Loucy (cell line): ENCODE measurements at regions not wholly inside any gene's neighbourhood (a gene's known extent, or its start where the extent isn't known, plus 50 kb on each side); places are given as distances from the start of the nearest gene placed in this dataset.

Experiments used
- H2AFZ ChIP-seq: fragments of 200-600 bp; sonication (generic); 2 replicates; pipeline ENCODE4 v1.6.0; 2016; ENCODE audit warnings: antibody characterized with exemption, mild to moderate bottlenecking, low read length, moderate library complexity
- H3F3A ChIP-seq: fragments of 200-600 bp; 2 replicates; pipeline ENCODE4 v1.6.0; 2016; ENCODE audit warnings: antibody characterized with exemption, low read depth, mild to moderate bottlenecking
- H3K27me3 ChIP-seq: fragments of 200-600 bp; sonication (generic); 2 replicates; pipeline ENCODE4 v1.6.1; 2014; ENCODE audit warnings: low read length, mild to moderate bottlenecking; ENCODE audit not compliant: insufficient read depth, poor library complexity, severe bottlenecking
- H3K36me3 ChIP-seq: fragments of 200-600 bp; sonication (generic); 2 replicates; pipeline ENCODE4 v1.6.1; 2016; ENCODE audit warnings: low read length; ENCODE audit not compliant: insufficient read depth
- H3K4me1 ChIP-seq: fragments of 200-600 bp; sonication (generic); 2 replicates; pipeline ENCODE4 v1.5.1; 2014; ENCODE audit warnings: low read length, mild to moderate bottlenecking; ENCODE audit not compliant: insufficient read depth, poor library complexity, severe bottlenecking
- H3K4me2 ChIP-seq: fragments of 200-600 bp; sonication (generic); 2 replicates; pipeline ENCODE4 v1.6.0; 2014; ENCODE audit warnings: antibody characterized with exemption, low read length, low read depth, mild to moderate bottlenecking; ENCODE audit not compliant: poor library complexity, severe bottlenecking
- H3K4me3 ChIP-seq: fragments of 200-600 bp; sonication (generic); 2 replicates; pipeline ENCODE4 v1.5.1; 2014; ENCODE audit warnings: low read length, mild to moderate bottlenecking, mixed read lengths; ENCODE audit not compliant: poor library complexity, severe bottlenecking
- H3K79me2 ChIP-seq: fragments of 200-600 bp; sonication (generic); 2 replicates; pipeline ENCODE4 v1.6.1; 2014; ENCODE audit warnings: low read length; ENCODE audit not compliant: insufficient read depth
- H3K9ac ChIP-seq: fragments of 200-600 bp; sonication (generic); 2 replicates; pipeline ENCODE4 v1.6.0; 2014; ENCODE audit warnings: mild to moderate bottlenecking, low read depth, low read length, moderate library complexity; ENCODE audit not compliant: poor library complexity, severe bottlenecking
- H3K9me2 ChIP-seq: fragments of 200-600 bp; sonication (generic); replicated peaks from 2 replicates; pipeline ENCODE4 v1.6.1; 2016; ENCODE audit warnings: low read depth, low read length, mixed read lengths
- H3K9me3 ChIP-seq: fragments of 200-600 bp; sonication (generic); 2 replicates; pipeline ENCODE4 v1.6.1; 2014; ENCODE audit warnings: mild to moderate bottlenecking, antibody characterized with exemption, low read length, low read depth; ENCODE audit not compliant: insufficient read depth
- H4K20me1 ChIP-seq: fragments of 200-600 bp; sonication (generic); 2 replicates; pipeline ENCODE4 v1.6.0; 2014; ENCODE audit warnings: antibody characterized with exemption, low read length, mild to moderate bottlenecking; ENCODE audit not compliant: insufficient read depth, poor library complexity, severe bottlenecking
- EZH2phosphoT487 ChIP-seq: fragments of 200-600 bp; IDR thresholded peaks from 2 replicates; pipeline ENCODE4 v1.6.1; 2018; ENCODE audit warnings: antibody characterized with exemption, mild to moderate bottlenecking, moderate library complexity, borderline replicate concordance
- TF ChIP-seq, protein P1 (sequence below): fragments of 200-600 bp; sonication (generic); conservative IDR thresholded peaks from 2 replicates; pipeline ENCODE4 v1.5.1; 2014; ENCODE audit warnings: mild to moderate bottlenecking, antibody characterized with exemption, low read length

- no peak overlapping the region for H3K9ac ChIP-seq
- H3K4me1 ChIP-seq = peaks cover 10% of the 10 kb centered on the region
- H3K79me2 ChIP-seq = no peaks in the 10 kb centered on the region
- no peaks in the 10 kb centered on the region for H3K9me2 ChIP-seq
- no peak overlapping the region for H3K4me2 ChIP-seq
- H3K9me3 ChIP-seq = no peaks in the 10 kb centered on the region
- H4K20me1 ChIP-seq = no peaks in the 10 kb centered on the region
- H3K27me3 ChIP-seq = no peaks in the 10 kb centered on the region
- H2AFZ ChIP-seq = no peak overlapping the region
- H3F3A ChIP-seq = no peaks in the 10 kb centered on the region
- TF ChIP-seq, protein P1, sequence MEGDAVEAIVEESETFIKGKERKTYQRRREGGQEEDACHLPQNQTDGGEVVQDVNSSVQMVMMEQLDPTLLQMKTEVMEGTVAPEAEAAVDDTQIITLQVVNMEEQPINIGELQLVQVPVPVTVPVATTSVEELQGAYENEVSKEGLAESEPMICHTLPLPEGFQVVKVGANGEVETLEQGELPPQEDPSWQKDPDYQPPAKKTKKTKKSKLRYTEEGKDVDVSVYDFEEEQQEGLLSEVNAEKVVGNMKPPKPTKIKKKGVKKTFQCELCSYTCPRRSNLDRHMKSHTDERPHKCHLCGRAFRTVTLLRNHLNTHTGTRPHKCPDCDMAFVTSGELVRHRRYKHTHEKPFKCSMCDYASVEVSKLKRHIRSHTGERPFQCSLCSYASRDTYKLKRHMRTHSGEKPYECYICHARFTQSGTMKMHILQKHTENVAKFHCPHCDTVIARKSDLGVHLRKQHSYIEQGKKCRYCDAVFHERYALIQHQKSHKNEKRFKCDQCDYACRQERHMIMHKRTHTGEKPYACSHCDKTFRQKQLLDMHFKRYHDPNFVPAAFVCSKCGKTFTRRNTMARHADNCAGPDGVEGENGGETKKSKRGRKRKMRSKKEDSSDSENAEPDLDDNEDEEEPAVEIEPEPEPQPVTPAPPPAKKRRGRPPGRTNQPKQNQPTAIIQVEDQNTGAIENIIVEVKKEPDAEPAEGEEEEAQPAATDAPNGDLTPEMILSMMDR = no peak
- TF ChIP-seq EZH2phosphoT487 = no peak
- no peak overlapping the region for H3K4me3 ChIP-seq
- H3K36me3 ChIP-seq = no peaks in the 10 kb centered on the region
These were observed 457.3 kb upstream of the RGS18 start for GRCh38 chr1:191700922-191701321.

- Histone ChIP-seq H3K4me2 (no peak overlapping the region), H3K9me2 (no peaks in the 10 kb centered on the region), H3K9ac (no peak overlapping the region), H3K27me3 (no peaks in the 10 kb centered on the region), H3K79me2 (no peaks in the 10 kb centered on the region), H3K36me3 (no peaks in the 10 kb centered on the region), H3F3A (no peaks in the 10 kb centered on the region), H3K4me3 (no peak overlapping the region), H3K4me1 (no peaks in the 10 kb centered on the region), H2AFZ (no peak overlapping the region), H3K9me3 (no peaks in the 10 kb centered on the region), H4K20me1 (no peaks in the 10 kb centered on the region)
- TF ChIP-seq EZH2phosphoT487 = no peak
- TF ChIP-seq, protein P1 = no peak
These were observed 456.1 kb upstream of the RGS18 start for GRCh38 chr1:191702124-191702523.

GRCh38 chr1:191707288-191707687 is 451.0 kb upstream of the RGS18 start:
- no peak for TF ChIP-seq EZH2phosphoT487
- TF ChIP-seq, protein P1 = no peak
- Histone ChIP-seq H3K4me1 (no peaks in the 10 kb centered on the region), H3F3A (no peaks in the 10 kb centered on the region), H3K9me3 (no peaks in the 10 kb centered on the region), H3K79me2 (no peaks in the 10 kb centered on the region), H3K4me3 (no peak overlapping the region), H3K36me3 (no peaks in the 10 kb centered on the region), H4K20me1 (no peaks in the 10 kb centered on the region), H2AFZ (no peak overlapping the region), H3K4me2 (no peak overlapping the region), H3K9ac (no peak overlapping the region), H3K9me2 (no peaks in the 10 kb centered on the region), H3K27me3 (no peaks in the 10 kb centered on the region)
